AG08396 (cell line): ENCODE measurements at regions not wholly inside any gene's neighbourhood (a gene's known extent, or its start where the extent isn't known, plus 50 kb on each side); places are given as distances from the start of the nearest gene placed in this dataset.
A peak's percentile ranks its signal among the peaks of the same experiment; 100 is the strongest.

ENCODE experiments used
- DNase-seq: peaks from one replicate; pipeline ENCODE4 v3.0.0; 2012; ENCODE audit warnings: low spot score, mixed read lengths

GRCh38 chr10:78479467-78479866, 445.8 kb downstream of the RPS24 start:
- DNase-seq = no peak

DNA sequence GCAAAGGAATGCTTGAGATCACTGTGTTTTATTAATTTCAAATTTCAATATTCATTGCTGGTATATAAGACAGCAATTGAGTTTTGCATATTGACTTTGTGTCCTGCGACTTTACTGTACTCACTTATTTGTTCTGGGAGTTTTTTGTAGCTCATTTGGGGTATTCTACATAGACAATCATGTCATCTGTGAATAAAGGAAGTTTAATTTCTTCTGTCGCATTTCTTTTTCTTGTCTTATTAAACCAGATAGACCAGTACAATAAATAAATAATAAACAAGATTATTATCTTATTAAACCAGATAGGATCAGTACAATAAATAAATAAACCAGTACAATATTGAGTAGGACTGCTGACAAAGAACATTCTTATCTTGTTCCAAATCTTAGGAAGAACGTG, 448.2 kb downstream of the RPS24 start:
- DNase-seq = no peak

DNA sequence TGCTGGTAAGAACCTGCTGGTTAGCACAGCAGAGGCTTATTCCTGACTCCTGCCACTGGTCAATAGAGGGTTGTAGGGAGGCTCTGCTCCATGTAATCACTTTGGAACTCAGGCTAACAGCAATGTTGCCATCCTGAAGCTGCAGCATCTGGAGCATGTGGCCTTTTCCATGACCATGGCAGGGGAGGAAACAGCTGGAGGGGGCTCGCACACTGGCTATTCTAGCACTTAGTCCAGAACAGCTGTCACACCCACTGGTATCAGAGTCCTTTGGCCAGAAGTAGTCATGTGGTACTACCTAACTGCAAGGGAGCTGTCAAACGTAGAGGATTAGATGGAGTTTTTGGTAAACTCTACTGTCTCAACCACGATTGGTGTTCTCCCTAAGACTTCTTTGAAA, 450.0 kb downstream of the RPS24 start:
- no peak for DNase-seq

GRCh38 chr10:78489034-78489433, 455.4 kb downstream of the RPS24 start:
- DNase-seq = no peak

- no peak for DNase-seq
Measured at GRCh38 chr10:78491812-78492211, 458.1 kb downstream of the RPS24 start.

DNA sequence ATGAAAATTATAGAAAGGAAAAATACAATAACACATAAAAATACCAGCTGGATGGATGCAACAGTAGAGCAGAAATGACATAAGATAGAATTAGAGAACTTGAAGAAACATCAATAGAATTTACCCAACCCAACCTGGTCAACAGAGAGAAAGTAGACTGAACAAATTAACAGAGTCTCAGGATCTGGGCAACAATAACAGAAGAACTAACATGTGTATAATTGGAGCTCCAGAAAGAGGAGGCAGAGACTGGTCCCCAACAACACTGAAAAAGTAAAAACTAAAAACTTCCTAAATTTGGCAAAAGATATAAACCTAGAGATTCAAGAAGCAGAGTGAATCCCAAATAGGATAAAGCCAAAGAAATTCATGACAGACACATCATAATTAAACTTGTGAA, 458.8 kb downstream of the RPS24 start:
- no peak for DNase-seq

DNA sequence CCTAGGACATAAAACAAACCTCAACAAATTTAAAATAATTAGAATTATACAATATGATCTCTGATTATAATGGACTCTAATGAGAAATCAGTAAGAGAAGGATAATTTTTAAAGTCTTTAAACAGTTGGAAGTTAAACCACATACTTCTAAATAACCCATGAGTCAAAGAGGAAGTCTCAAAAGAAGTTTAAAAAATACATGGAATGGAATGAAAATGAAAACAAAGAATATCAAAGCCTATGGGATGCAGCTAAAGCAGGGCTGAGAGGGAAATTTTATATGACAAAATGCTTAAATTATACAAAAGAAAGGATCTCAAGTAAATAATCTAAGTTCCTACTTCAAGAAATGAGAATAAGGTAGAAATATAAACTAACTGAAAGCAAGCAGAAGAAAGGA, 460.5 kb downstream of the RPS24 start:
- DNase-seq = no peak

DNA sequence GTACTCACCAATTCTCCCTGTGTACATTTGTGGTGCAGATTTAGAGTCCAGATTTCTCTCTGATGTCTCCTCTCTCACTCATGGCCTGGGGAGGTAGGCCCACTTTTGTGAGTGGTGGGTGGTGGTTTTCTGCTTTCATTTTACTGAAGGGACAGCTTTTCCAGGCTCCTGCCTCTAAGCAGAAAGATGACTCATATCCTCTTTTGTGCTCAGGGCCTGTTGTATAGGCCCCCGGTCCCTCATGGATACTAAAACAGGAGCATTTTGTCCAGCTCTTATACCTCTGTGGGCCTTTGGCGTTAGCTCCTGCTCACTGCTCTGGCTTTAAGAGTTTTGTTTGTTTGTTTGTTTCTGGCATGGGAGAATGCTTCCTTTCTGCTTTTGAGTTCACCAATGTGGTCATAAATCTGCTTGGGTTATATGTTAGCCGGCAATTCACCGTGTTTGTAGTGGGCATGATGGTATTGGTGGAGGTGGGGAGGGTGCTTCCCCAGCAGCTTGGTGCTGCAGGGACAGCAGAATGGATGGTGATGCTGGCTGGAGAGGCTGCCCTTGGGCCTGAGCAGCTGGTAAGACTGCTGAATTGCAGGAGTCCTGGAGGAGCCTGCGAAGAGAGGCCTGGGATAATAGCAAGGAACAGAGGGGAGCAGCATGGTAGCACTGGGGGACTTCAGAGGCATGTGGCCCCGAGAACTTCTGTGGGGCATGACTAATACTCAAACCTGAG, 468.7 kb downstream of the RPS24 start:
- peak; percentile 37 for DNase-seq

DNA sequence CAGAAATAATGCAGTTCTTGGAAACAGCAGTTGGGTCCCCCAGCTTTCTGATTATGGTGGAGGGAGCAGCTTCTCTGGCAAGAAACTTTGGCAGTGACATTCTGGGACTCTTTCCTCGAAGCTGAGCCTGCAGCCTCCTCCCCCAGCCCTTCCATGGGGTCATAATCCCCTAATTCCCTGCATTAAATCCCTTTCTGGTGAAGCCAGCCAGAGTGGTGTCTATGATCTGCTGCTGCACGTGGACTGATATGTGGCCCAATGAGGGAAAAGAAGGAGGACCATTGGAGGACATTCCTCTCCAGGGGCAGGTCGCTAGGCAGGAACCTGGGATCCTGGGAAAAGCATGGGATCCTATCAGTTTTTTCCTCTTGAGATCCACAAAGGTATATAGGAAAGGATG, 470.5 kb downstream of the RPS24 start:
- DNase-seq = no peak

DNA sequence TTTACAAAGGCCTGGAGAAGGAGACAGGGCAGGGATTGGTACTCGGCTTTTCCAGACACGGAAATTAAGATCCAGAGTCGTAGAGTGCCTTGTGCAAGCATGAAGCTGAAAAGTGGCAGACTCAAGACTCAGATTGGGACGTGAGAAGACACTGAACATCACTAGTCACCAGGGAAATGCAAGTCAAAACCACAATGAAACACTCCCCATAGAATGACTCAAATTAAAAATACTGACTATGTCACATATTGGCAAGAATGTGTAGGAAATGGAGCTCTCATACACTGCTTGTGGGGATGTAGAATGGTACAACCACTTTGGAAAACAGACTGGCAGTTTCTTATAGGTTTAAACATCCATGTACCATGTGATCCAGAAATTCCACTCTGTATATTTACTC, 472.0 kb downstream of the RPS24 start:
- no peak for DNase-seq

- DNase-seq = no peak
Measured at GRCh38 chr10:78506614-78507013, 473.0 kb downstream of the RPS24 start.

DNA sequence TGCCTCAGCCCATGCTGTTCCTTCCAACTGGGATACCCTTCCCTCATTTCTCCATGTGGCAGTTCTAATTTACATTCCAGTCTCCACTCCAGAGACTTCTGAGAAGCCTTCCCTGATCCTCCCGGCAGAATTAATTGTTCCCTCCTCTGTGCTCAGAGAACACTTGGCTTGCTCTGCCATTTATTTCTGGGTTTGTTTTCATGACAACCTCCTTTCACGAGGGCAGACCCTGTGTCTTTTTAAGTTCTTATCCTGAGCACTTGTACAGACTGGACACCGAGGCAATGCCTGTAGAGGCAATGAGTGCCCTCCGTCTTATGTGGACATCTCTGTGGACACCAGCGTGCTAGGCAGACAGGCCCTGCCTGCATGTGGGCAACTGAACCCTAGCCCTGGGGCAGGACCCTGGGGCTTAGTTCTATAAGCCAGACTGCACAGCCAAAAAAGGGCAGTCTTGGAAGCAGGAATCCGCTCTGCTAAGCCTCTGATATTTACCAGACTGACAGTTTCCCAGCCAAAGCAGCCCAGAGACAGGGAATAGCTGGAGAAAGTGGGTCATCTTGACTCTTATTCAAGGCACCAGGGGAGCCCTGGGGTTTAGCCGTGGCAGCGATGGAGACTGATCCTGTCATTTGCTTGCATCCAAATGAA, 474.0 kb downstream of the RPS24 start:
- no peak for DNase-seq

DNA sequence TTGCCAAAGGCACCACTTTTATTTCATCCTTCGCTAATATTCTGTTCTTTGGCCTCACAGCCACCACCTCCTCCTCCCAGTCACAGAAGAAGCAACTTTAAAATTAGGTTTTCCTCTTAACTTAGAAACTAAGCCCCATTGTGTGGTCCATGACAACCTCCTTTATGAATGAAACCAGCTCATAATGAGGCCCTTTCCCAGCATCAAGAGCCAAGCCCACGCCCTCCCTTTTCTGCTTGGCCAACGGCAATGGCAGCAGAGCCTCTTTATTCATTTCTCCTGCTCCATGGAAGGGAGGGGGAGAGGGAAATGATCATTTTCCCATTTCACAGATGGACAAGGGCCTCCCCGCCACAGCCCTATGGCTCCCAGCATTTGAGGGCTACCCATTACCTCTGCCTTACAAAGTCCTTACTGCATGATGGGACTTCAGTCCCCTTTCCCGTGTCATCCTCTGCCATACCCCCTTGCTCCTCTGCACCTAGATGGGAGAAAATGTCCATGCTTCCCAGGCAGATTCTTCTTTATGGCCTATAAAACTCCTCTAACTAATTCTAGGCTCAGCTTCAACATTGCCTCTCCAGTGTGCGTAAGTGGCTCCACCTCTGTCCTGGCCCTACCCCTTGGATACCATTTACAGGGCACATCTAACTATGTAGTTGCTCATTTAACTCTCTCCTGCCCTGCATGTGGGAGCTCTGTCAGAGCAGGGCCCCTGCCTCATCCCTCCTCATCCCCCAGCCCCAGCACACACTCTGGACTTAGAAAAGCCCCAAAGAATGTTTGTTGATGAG, 475.5 kb downstream of the RPS24 start:
- no peak for DNase-seq

DNA sequence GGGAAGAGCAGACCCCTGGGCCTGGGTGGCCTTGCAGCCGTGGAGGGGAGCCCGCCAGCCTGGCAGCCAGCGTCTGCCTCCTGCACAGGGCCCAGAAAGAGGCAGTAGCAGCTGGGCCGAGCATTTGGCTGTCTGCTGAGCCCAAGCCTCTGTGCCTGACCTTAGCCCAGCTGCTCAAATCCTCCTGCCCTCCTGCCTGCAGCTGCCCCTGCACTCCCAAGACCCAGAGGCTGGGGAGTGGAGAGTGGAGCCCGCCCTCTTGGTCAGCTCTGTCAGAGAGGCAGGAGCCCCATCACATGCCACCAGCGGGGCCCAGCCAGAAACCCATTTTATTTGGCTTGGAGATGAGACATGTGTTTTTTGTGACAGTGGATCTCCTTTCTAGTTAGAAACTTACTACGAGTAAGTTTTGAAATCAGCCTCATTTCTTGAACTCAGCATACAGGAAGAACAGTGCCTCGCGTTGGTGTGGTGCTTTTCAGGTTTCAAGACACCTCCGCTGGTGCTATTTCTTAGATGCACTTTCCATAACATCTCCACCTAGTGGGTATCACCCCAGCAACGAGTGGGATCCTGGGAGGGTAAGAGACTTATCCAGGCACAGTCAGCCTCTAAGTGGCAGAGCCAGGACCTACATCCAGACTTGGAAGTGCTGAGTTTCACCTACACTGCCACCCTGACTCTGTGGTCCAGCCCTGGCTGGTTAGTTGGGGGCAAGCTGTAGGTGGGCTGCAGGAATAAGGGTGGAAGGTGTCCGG, 477.1 kb downstream of the RPS24 start:
- DNase-seq = no peak

- no peak for DNase-seq
Measured at GRCh38 chr10:78511324-78512204, 477.9 kb downstream of the RPS24 start.

- DNase-seq = no peak
Measured at GRCh38 chr10:78512205-78512550, 478.5 kb downstream of the RPS24 start.

GRCh38 chr10:78513330-78513729, 479.7 kb downstream of the RPS24 start:
- no peak for DNase-seq

- no peak for DNase-seq
Measured at GRCh38 chr10:78513986-78514385, 480.3 kb downstream of the RPS24 start.

- no peak for DNase-seq
Measured at GRCh38 chr10:78514459-78514858, 480.8 kb downstream of the RPS24 start.

- DNase-seq = peak; percentile 28
Measured at GRCh38 chr10:78515038-78515872, 481.6 kb downstream of the RPS24 start.

DNA sequence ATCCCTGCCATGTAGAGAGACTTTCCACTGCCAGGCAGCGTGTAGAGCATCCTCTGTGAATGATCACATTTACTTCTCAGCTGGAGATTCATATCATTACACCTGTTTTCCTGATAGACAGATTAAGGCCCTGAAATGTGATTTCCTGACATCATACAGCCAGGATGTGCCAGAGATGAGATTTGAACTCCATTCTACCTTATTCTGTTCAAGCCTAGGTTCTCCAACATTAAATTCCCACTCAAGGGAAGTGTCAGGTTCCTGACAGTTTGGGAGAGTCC, 482.1 kb downstream of the RPS24 start:
- DNase-seq = no peak
